NCI-H1417 treated with DMSO at 0.1 percent for 48 hours (cell line): ENCODE measurements at regions not wholly inside any gene's neighbourhood (a gene's known extent, or its start where the extent isn't known, plus 50 kb on each side); places are given as distances from the start of the nearest gene placed in this dataset.

Source experiments
- DNase-seq: peaks from one replicate; lab custom pipeline; 2025; lab: John Stamatoyannopoulos, UW

DNA sequence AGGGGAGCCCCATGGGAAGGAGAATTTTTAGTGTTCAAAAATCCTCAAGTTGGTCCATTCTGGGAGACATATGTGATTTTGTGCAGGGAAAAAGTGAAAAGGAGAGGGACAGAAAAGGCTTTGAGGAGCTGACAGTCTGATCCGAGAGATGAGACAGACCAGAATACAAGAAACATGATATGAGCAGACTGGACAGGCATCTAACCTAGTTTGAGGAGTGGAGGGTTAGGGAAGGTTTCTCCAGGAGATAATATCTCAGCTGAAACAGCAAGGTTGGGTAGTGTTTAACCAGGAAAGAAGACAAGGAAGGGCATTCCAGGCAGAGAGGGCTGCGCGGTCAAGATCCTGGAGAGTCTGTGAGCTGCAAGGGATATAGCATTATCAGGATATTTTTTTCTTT lies 101.4 kb upstream of the NCAM1 start:
- DNase-seq = no peak

DNA sequence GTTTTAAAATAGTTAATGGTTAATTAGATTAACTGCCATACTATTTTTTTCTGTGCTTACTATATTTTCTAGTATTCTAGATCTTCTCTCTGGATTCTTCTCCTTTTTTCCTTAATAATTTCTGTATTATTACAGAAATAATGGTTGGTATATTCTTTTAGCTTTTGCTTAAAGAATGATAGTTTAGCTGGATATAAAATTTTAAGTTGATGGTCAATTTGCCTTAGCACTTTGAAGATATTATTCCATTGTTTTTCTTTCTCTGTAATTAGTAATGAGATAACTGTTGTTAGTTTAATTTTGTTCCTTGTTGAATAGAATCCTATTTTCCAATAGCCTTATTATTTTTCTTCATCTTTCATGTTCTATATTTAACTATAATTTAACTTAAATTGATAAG lies 99.9 kb upstream of the NCAM1 start:
- no peak for DNase-seq

GRCh38 chr11:112863305-112863704 lies 97.9 kb upstream of the NCAM1 start:
- DNase-seq = no peak

- DNase-seq = no peak
Observed at GRCh38 chr11:112864672-112865071, 96.5 kb upstream of the NCAM1 start.

GRCh38 chr11:112871909-112872500 lies 89.2 kb upstream of the NCAM1 start:
- no peak for DNase-seq

- no peak for DNase-seq
Observed at GRCh38 chr11:112874980-112875379, 86.2 kb upstream of the NCAM1 start.

GRCh38 chr11:112877581-112877980 lies 83.6 kb upstream of the NCAM1 start:
- no peak for DNase-seq

- DNase-seq = peak; percentile 23
Observed at GRCh38 chr11:112878033-112878601, 83.1 kb upstream of the NCAM1 start.

DNA sequence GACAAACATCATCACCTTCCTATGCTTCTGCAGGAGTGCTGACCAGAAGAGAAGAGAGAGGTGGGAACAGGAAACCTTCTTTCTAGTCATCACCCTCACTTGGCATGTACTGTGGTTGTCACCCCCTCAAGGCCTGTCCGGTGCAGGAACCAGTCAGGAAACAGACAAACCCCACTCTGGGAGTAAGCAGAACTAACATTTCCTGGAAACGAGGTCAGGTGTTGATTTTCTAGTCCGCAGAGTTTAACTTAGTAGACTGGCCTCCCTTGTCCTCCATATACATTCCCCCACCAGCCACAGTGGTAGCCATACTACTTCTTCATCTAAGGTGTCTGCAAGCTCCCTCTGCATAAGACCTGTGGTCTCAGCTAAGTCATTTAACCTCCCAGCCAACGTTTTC lies 80.7 kb upstream of the NCAM1 start:
- no peak for DNase-seq

GRCh38 chr11:112881461-112881860 lies 79.8 kb upstream of the NCAM1 start:
- peak; percentile 91 for DNase-seq

- no peak for DNase-seq
Observed at GRCh38 chr11:112882494-112883381, 78.5 kb upstream of the NCAM1 start.

DNA sequence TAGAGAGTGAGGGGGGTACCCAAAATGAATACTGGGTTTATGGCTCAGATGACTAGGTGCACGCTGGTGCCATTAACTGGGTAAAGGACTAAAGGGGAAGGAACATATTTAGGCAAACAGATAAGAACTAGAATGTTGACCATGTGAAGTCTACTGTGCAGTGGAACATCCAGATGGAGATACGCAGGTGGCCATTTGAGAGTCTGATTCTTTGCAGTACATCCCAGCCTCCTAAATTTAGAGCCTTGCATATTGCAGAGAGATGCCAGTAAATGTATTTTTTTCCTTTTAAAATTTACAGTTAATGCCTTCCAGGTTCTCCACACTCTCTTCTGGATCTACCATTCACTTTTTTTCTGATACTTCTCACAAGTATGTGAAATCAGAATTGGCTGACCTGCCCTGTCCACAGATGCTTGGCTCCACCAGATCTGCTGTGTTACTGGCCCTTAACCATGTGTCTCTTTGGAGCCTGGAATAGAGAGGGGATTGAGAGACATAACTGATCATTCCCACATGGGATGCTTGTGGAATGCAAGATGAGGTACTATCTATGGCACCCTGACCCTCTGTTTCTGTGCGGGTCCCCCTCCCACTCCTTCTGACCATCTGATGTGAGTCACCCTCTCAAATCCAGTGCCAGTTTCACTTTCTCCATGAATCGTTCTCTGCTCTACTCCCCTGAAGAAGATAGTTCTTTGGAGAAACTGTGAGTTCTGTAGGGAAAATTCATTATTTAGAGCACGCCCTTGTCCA lies 77.0 kb upstream of the NCAM1 start:
- DNase-seq = no peak

DNA sequence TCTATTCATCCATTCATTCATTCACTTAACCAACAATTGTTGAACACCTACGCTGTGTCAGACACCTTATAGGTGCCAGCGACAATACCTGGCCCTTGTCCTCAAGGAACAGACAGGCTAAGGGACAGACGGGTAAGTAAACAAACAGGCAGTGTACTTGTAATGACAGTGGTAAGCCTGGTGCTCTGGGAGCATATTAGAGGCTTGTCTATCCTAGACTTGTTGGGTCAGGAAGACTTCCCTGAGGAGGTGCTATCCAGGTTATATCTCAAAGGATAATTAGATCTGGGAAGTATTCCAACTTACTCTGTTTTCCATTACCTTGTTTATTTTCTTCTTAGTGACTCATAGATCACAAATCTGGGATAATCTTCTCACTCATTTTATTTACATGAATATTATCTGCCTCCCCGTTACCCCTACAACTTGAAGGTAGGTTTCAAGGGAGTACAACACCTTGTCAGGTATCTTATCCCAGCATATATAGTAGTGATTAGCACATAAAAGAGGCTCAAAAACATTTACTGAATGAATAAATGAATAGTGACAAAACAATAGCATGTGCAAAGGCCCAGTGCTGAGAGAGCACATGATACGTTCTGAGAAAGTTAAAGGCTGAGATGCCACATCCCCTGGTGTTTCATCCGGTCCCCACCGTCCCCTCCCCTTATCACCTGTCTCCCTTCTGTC lies 75.3 kb upstream of the NCAM1 start:
- no peak for DNase-seq

DNA sequence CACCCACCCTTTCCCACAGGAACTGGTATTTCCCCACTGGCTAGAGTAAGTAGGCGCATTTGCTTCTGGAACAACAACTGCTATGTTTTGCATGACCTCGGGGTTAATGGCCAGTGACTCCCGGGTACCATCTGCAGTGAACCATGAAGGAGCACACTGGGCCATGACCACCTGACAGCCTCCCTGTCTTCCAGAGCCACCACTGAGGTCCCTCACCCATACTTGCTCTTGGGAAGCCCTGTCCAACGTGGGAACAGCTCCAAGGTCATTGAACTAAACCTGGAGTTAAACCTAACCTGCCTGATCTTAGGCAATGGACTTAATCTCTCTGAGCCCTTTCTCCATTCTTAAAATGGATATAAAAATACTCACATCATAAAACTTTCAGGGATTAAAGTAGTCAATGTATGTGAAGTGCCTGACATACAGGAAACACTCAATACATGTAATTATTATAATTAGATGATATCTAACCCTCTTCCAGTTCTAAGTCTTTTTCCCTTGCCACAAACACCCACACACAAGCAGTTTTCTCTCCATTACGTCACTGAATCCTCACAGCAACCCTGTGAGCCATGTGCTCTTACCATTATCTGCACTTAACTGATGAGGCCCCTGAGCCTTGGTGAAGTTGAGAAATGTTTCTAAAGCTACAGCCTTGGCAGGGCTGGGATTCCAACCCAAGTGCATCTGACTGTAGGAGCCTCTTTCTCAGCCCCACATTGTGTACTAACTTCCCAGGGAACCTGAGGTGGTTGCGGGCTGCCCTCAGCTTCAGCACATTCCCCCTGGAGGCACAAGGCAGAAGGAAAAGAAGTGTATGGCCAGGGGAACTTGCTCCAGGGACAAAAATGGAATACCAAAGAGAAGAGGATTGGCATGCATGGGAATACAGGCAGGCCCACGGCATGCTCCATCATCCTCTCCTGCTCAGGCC lies 74.5 kb upstream of the NCAM1 start:
- no peak for DNase-seq

- DNase-seq = no peak
Observed at GRCh38 chr11:112889446-112889845, 71.8 kb upstream of the NCAM1 start.

GRCh38 chr11:112899235-112900006 lies 61.8 kb upstream of the NCAM1 start:
- no peak for DNase-seq

DNA sequence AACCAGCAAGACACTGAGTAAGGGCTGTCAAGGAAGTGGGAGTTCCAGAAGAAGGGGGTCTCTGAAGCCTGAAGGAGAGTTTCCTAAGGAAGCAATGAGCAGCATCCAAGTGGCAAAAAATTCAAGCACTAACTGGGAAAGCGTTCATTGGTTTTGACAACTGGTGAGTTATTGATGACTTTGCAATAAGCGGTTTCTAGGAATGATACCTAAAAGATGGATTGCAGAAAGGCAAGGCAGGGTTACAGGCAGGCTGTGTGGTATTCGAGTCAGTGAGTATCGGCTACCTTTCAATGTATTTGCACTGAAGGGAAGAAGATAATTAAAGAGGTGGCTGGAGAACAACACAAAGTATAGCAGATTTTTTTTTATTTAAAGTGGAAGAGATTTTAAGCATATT lies 59.3 kb upstream of the NCAM1 start:
- DNase-seq = no peak

DNA sequence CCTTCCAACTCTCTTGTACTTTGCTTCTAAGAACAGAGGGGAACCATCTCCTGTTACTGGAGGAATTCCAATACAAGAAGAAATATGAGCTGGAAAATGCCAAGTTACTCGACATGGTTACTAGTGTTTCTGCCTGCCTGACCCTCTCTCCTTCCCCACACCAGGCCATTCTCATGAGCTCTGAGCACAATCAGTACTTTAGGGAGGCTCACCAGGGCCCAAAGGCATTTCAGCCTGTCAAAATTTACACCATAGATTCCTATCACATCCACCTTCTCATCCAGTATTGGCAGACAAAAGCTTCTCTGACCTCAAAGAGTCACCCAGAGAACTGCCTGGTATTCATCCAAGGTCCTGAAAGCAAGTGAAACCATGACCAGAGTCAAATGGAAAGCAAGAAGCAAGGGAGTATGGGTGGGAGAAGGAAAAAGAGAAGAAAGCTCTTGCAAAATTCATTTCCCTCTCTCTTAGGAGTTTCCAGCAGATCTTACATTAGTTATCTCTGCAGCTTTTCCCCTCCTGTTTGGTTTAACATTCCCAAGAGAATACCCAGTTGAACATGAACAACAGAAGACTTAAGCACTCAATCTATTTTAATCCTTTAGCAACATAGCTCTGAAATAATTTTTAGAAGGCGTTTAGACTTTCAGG lies 58.7 kb upstream of the NCAM1 start:
- no peak for DNase-seq

GRCh38 chr11:112903340-112903739 lies 57.9 kb upstream of the NCAM1 start:
- no peak for DNase-seq

GRCh38 chr11:112911124-112911523 lies 50.1 kb upstream of the NCAM1 start:
- no peak for DNase-seq
